Activated CD4-positive, alpha-beta T cell treated with anti-CD3 and anti-CD28 coated beads, Interleukin-2, amount 50 U/mL, for 24 hours (primary cell): ENCODE measurements at regions not wholly inside any gene's neighbourhood (a gene's known extent, or its start where the extent isn't known, plus 50 kb on each side); places are given as distances from the start of the nearest gene placed in this dataset.

Experiments
- DNase-seq, 2 donors: peaks; one replicate each; pipeline ENCODE4 v3.0.0-alpha.2; 2020; ENCODE audit warnings: low read depth in 1 of 2, low spot score in 1 of 2

DNA sequence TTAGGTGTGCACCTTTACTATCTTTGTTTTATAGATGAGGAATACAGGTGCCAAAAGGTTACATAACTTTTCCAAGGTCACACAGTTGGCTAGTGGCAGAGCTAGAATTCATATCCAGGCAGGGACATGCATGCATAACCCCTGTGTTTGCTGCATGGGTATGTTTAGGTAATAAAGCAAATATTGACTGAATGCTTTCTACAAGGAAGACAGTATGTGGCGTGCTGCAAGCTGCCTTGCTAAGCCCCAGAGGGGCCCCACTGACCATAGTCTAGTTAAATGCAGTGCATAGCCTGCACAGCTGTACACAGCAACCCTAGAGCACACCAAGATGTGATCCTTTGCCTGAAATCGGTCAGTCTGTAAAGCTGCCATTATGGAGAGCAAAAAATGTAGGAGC lies 320.5 kb upstream of the IGFBP7 start:
- no peak for DNase-seq

DNA sequence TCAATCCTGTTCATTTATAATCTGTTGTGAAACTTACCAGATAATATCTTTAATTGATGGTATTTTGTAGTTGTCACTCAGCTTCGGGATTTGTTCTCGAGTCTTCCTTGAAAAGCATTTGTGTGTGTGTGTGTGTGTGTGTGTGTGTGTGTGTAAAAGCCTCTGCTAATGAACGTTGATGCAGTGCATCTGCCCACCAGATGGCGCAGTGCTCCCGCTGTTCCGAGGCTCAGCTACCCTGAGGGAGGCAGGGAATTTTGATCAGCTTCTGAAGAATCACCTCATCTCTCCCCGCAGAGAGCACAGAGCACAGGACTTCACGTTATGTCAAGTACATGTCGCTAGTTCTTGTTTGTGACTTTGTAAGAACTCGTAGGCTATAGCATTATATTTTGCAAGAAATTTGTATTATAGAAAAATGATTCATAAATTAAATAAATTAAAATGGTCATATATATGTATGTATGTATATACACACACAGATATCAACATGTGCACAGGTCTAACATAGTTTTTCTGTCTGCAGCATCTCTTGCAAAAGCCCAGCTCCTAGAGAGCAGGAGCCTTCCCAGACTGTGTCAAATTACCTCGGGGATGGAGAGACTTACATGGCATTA lies 316.7 kb upstream of the IGFBP7 start:
- no peak for DNase-seq

DNA sequence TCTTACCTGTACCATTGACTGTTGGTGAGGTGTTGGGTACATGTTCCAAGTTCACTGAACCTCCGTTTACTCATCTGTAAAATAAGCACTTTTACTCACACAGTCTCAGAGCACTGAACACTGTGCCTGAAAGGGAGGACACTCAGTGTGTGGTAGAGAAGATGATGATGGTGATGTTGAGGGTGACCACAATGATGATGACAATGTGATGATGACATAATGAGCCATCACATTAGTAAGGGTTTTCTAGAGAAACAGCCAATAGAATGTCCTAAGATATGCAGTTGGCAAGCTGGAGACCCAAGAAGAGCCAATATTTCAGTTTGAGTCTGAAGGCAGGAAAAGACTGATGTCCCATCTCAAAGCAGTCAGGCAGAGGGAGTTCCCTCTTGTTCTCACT lies 315.4 kb upstream of the IGFBP7 start:
- no peak for DNase-seq

DNA sequence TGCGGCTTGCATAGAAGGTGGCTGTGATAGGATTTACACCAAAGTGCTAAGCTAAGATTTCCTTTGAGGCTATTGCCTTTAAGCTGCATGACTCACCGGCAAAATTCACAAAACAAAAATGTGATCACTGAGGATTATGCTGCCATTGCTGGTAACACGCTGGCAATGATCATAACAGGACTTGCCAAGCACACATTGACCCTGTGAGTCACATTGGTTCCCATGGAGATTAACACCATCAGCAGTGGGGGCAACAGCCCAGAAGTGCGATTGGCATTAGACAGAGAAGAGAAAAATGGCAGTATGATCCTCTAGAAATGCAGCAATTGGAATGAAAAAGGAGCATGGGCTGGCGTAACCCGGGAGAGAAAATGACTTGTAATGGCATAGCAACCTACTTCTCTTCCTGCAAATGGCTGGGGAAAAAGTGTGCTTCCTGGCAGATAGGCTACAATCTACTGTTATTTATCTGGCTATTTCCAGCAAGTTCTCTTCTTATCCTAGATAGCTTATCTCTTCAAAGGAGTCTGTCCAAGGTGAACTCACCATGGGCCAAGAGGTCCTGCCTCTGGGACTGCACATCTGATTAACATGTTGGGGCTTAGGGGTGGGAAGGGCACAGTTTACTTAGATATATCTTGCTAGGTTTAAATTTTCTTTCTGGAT lies 314.2 kb upstream of the IGFBP7 start:
- DNase-seq, result no peak

DNA sequence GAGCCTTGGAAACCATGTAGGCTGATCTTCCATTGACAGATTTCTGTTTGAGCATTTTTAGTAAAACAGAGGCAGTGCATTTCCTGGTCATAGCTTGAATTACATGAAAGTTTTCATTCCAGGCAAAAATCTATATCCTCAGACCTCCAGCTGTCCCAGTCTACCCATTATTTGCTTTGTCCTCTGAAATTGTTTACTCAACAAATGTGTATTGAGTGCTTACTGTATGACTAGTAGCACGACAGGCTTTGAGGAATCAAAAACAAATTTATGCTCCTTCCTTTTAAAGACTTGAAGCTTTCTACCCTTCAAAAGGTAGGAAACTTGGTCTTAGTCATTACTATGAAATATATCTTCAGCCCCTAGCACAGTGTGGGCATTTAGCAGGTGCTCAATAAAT lies 307.9 kb upstream of the IGFBP7 start:
- DNase-seq, result no peak

DNA sequence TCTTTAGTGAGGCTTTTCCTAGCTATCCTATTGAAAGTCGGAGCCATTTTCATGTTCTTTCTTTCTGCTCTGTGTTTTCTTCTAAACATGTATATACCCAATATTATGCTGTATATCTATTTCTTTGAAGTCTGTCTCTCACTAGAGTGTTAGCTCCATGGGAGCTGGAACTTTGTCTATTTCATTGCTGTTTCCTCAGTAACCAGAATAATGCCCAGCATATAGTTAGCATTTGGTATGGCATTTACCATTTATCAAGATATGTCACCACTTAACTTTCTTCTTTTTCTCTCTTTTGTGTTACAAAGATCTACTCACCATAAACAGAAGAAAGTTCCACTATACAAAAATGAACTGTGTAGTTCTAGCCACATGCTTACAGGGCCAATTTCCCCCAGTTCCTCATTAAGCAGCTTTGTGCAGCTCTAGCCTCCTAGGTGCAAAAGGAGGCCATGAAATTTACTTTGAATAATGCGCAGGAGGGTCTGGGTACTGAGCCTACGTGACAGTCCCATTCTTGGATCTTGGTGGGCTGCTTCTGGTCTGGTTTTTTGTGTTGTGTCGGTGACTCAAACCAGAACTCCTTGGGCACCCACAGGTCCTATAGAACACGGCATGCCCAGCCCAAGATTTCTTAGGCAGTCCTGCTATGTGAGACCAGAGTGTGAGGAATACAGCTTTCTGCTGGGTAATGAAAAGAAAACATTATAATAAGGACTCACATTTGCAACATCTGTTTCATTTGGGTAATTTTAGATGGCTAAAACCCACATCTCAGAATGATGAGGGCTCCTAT lies 302.3 kb upstream of the IGFBP7 start:
- no peak for DNase-seq

DNA sequence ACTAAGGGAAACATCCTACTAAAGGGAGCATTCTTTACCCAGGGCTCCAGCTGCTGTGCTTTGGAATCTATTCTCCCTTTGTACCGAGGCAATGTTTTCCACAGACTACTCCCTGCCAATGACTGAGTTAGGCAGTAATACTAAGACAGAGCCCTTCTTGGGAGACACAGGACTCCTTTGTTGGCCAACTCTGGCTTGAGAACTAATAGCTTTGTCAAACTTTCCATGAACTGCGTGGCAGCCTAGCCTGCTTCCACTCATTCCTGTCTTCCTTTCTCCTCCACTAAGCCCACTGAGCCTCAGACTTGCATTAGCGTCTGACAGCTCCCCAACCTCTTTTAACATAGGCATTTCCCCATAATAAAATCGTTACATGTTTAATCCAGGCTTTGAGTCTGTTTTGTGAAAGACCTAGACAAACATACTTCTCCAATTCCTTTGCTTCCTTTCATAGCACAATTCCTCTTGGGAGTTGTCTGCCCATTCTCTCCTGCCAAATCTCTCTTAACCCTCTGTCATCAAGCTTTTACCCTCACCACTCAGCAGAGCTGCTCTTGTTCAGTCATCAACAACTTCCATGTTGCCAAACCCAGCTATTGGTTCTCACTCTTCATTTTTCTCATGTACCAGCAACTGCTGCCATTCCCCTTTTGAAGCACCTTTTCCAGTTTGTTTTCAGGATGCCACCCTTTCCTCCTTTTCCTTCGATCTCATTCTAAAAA lies 300.3 kb upstream of the IGFBP7 start:
- DNase-seq, result no peak

DNA sequence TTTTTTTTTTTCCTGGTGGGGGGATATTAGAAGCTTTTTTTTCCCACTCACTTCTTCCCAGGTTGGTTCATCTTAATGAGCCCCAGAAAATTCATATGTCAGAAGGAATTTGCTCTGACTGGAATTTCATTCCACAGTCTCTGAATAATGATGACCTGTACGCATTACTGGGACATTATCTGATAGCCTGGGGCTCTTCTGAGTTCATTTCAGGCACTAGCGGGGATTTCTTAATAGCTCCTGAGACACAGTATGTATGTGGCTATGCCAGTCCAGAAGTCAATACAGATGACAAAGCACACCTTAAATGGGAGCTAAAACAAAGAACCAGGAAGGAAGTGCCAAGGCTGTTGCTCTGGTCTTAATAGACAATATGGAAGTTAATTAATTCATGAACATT lies 295.2 kb upstream of the IGFBP7 start:
- DNase-seq, result no peak

DNA sequence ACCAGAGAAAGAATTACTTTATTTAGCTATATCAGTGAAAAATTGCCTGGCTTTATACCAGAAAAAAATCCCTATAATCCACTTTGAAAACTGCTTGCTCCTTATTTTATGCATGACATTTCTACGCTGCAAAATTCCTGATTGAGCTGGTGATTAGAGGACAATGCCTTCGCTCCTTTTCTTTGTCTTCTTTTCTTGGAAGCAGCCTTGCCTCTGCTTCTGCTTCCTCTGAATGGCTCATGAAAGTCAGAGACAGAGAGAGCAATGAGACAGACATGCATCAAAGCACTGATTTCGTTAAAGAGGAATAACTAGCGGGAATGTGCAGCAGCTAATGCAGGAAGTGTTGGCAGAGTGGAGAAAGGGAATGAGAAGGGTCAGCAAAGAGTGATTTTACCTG lies 294.3 kb upstream of the IGFBP7 start:
- DNase-seq, result no peak

DNA sequence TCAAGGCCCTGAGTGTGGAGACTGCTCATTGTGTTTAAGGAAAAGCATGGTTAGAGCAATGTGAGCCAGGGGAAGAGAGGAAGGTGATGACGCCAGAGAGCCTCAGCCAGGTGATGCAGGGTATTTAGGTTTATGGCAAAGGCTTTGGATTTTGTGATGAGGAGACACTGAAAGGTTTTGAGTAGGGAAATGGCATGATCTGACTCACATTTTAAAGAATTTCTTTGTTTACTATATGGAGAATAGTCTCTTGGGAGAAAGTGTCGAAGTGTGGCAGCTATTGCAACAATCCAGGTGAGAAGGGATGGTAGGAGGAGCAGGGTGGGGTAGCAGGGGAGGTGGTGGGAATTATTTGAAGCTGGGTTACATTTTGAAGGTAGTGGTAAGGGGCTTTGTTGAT lies 293.4 kb upstream of the IGFBP7 start:
- no peak for DNase-seq

DNA sequence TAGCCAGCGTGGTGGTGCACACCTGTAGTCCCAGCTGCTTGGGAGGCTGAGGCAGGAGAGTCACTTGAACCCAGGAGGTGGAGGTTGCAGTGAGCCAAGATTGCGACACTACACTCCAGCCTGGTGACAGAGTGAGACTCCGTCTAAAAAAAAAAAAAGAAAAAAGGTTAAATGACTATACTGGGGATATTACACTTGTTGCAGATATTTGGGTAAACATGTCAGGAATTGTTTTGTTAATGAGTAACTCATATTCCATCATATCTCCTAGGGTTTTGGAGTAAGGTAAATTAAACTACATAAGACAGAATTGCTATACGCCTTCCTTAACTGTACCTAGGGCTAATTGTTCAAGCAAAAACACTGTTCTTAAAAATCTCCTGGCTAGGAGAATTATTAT lies 291.4 kb upstream of the IGFBP7 start:
- no peak for DNase-seq

DNA sequence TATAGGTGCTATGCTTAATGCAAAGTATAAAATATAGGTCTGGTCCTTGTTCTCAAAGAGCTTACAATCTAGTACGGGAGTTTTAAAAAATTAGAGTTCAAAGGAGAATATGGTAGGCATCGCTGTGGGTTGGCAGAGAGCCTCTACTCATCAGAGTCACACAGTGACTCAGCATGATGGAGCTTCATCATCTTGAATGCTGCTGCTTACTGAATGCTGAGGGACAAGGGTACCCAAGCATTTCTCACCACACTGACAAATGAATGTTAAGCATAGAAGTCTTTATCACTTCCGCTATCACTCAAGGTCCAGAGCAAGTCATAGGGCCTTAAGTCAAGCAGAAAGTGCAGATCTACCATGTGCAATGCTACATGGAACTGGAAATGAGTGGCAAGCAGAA lies 268.6 kb upstream of the IGFBP7 start:
- DNase-seq, result no peak

DNA sequence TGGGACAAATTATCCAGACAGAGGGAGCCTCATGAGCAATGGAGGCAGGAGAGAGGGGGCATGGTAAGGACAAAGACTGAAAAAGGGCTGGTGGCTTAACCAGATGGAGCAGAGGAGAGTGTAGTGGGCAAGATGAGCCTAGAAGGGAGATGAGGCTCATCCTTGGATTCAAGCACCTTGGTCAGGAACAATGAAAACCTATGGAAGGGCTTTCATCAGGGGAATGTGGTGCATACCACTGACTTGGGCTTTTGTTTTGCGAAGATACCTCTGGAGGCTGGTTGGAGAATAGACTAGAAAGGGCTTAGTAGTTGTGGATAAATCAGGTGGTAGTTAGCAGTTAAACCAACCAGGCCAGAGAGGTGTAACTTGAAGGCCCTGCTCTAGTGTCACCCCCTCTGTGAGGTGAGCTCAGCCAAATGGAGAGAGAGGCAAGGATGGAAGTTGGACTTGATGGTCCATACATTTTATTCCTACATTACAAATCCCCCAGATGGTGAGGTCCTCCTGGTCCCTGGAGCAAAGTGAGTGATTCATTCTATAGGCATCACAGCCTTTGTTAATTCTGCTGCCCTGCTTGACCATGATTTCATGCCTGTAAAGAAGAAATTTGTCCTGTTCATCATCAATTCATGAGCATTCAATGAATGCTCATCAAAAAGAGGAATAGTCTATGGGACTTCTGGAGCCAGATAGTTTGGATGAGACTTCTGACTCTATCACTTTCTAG lies 264.8 kb upstream of the IGFBP7 start:
- DNase-seq, result no peak

DNA sequence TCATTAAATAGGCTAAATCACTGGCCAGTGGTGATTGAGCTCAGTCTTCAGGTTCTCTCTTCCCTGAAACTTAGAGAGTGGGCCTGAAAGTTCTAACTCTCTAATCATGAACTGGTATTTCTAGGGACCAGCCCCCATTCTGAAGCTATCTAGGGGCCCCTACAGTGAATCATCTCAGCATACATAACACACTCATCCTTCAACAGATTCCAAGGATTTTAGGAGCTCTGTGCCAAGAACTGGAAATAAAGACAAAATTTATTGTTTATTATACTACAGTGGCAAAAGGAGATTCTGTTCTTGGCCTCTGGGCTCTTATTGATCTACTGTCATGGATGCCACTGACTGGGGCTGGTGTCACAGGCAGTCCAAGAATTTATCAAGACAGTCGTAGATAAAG lies 263.8 kb upstream of the IGFBP7 start:
- no peak for DNase-seq

DNA sequence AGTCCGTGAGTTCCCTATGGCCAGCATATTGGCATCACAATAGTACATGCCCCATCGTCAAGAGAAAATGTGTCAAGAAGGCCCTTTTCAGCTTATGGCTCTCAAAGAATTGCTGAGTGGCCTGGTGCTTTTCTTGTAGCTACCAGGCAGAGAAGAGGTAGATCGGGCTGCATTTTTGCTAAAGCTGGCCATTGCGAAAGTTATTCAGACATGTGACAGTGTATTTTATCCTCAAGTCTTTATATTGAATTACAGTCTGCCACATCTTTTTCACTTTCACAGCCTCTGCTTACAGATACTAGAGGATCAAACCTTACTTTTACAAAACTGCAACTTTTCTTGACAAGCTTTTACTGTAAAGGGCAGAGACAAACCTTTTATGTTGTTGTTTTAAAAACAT lies 261.5 kb upstream of the IGFBP7 start:
- DNase-seq, result no peak

DNA sequence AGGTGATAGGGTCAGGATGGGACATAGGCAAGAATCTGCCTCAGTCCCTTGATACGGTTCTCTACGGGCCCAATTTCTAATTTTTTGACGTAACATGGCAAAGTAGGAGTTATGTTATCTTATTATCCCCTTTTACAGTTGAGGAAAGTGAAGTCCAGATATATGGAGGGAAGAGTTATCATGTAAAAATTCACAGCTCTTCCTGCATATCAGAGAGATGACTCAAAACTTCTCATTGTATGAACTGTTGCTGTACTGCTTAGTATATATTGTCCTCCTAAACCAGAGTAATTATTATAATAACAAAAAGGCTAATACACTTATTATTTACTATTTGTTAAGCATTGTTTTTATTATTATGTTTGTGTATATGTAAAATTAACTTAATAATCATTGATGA lies 260.5 kb upstream of the IGFBP7 start:
- no peak for DNase-seq

DNA sequence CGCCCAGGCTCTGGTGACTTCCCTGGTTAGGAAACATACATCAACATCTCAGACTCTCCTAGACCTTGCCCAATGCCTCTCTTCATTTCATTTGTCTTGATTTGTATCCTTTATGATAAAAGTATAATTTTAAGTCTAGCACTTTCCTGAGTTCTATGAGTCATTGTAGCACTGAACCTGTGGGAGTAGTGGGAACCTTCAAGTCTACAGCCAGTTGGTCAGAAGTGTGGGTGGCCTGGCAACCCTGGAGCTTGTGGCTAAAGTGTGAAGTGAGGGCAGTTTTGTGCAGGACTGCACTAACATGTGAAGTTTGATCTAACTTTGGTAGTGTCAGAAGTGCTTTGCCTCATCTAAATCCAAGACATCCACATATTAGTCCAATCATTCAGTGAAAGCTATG lies 259.3 kb upstream of the IGFBP7 start:
- no peak for DNase-seq

DNA sequence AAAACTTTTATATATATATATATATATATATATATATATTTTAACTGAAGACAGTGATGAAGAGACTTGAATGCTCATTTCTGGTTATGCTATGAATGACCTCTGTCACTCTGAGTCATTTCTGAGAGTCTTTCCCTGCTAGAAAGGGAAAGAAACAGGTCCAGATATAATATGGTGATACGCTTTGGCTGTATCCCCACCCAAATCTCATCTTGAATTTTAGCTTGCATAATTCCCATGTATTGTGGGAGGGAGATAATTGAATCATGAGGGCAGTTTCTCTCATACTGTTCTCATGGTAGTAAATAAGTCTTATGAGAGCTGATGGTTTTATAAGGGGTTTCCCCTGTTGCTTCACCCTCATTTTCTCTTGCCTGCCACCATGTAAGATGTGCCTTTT lies 254.1 kb upstream of the IGFBP7 start:
- DNase-seq, result no peak

DNA sequence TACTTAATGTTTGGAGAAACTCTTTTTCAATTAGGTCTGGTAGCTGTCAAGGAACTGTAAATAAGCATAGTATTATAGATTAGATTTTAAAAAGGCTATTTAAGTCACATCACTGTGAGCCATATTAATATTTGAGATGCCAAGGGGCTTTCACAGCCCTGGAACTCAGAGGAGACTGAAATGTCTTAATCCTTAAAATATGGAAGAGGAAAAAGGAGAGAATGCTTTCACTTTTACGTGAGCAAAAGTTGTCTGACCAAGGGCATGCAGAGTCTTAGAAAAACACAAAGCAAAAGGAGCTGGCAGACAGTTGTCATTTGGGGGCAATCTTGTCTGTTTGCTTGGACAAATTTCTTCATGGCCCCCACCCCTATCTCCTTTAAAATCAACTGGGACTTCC lies 253.2 kb upstream of the IGFBP7 start:
- no peak for DNase-seq

DNA sequence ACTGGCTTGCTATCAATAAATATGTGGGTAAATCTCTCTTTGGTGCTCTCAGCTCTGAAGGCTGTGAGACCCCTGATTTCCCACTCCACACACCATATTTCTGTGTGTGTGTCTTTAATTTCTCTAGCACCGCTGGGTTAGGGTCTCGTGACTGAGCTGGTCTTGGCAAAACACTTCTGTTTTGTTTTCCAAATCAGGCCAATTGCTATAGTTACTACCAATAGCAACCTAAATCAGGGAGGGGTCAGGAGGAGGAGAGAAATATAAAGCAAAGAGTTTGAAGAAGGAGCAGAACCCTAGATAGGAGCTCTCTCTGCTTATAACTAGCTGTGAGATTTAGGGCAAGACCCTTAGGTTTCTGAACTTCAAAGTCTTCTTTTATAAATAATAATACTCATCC lies 250.5 kb upstream of the IGFBP7 start:
- no peak for DNase-seq

DNA sequence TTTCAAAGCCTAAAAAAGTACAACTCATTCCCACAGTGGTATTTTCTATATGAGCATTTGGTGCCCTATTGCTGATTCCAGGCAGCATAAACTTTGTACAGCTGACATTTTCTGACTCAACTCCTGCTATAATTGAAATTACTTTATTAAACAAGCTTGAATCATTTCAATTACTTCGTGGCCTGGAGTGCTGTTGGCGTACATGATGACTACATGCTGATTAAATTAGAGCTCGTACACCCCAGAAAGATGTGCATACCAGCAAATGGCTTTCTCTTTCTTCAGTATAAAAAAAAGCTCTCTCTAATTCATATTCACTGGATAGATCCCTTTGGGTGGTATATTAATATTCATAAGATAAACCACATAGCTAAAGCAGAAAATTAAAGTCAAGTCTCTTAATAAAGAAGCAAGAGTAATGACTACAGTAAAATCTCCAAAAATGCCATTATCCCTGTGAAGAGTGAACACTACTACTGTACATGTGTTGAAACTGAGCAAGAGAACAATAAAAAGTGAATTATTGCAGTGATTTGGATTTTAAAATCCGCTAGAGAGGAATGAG lies 245.0 kb upstream of the IGFBP7 start:
- no peak for DNase-seq
